Fibroblast of skin of scalp (primary cell): ENCODE measurements at regions not wholly inside any gene's neighbourhood (a gene's known extent, or its start where the extent isn't known, plus 50 kb on each side); places are given as distances from the start of the nearest gene placed in this dataset.

ENCODE experiments used
- DNase-seq: peaks from one replicate; pipeline ENCODE4 v3.0.0-alpha.2; 2013

DNA sequence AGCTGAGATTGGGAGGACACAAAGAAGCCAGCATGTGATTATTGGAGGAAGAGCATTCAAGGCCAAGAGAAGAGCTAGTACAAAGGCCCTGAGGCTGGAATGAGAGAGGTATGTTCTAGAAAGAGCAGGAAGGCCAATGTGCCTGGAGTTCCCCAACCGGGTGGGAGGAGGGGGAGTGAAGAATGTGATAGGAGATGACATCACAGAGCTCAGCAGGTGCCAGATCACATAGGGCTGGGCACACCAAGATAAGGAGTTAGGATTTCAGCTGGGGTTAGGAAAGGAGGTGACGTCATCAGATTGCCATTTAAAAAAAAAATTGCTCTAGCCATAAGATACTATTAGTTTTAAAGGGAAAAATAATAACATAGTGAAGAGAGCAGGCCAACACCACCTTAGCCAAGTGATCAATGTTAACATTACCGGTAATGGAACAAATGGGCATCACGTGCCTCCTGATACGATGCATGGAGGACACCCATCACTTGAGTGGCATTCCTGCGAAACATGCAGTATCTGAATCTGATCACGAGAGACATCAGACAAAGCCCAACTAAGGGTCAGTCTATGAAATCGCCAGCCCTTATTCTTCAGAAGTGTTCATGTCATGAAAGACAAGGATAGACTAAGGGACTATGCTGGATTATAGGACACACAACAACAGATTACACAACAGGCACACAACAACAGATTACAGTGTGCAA, 344.3 kb downstream of the BCOR start:
- no peak for DNase-seq

DNA sequence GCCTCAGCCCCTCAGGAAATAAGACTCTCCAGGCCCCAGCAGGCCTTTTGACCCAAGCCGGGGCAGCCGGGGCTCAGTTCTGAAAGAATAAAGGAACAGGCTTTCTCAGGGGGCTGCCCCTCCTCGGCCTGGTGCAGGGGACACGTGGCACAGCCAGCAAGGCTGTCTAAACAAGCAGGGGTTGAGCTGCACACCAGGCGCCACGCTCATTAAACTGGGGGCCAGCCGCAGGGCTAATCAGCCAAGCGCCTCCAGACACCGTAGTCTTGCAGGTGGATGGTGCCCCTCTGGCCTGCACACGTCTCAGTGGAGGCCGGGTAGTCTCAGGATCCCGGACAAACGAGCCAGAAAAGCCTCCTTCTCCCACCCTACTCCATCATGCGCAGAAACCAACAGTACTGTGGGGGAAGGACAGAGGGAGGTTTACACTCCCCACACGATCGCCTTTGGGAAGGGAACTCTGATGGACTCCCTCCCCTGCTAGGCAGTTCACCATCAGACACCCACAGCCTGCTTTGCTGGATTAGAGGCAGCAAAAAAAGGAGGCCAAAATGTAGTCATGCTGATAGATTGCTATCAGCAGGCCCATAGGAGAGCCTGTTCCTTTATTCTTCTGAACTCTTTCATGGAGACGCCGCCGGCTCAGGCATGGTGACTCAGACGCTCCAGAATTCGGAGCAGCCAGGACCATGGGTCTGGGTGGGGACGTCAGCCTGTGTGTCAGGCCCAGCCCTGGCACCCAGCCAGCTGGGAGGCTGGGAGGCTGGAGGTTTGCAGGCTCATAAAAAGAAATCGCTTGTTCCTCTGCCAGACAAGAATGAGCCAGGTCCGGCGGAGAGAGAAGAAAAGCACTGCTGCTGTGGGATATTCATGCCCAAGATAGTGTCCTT, 342.4 kb downstream of the BCOR start:
- peak; percentile 95 for DNase-seq

- no peak for DNase-seq
These were observed 341.5 kb downstream of the BCOR start for GRCh38 chrX:39756086-39756883.

DNA sequence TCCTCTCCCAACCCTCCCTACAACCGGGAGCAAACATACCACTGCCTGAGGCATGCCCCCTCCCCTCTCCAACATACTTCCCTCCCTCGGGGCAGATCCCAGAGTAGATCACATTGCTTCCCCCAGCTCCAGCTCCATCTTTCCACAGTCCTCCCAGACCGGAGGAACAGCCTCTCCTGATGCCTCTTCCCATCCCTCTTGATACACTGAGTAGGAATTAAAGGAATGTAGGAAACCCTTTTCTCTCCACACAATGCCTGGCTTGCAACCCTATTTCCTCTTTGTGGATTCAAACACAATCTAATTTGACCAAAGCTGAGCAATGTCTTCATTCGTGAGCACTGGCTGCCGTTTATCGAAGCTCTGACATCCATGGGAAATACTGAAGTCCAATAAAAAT, 339.8 kb downstream of the BCOR start:
- DNase-seq = peak; percentile 87

- no peak for DNase-seq
These were observed 338.8 kb downstream of the BCOR start for GRCh38 chrX:39758791-39759525.

GRCh38 chrX:39759526-39760224, 338.1 kb downstream of the BCOR start:
- peak; percentile 86 for DNase-seq

DNA sequence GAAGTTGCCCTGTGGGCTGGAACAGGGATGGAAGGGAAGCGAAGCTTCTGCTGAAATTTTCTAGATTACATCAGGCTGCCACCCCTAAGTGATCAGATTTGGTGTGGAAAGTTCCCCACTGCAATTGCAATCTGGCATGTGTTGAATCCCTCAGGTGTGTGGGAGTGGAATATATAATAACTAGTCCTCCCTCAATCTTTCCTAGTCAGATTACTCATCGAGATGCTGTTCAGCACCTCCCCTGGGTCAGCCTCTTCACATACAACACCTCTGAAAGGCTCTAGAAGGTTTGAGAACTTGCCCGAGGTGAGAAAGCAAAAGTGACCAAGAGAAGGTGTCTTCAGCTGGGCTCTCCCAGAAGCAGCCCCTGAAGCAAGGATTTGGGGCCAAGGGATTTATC, 336.8 kb downstream of the BCOR start:
- no peak for DNase-seq

DNA sequence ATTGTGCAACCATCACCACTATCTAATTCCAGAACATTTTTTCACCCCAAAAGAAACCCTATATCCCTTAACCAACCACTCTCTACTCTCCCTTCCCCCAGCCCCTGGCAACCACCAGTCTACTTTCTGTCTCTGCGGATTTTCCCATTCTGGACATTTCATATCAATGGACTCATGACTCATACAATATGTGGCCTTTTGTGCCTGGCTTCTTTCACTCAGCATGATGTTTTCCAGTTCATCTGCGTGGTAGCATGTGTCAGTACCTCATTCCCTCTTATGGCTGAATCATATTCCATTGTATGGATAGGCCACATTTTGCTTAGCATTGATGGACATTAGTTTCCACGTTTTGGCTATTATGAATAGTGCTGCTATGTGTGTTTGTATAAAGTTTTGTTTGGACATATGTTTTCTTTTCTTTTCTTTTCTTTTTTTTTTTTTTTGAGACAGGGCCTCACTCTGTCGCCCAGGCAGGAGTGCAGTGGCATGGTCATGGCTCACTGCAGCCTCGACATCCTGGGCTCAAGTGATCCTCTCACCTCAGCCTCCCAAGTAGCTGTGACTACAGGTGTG, 335.4 kb downstream of the BCOR start:
- peak; percentile 56 for DNase-seq

- peak; percentile 33 for DNase-seq
These were observed 333.3 kb downstream of the BCOR start for GRCh38 chrX:39764441-39764914.

- no peak for DNase-seq
These were observed 332.4 kb downstream of the BCOR start for GRCh38 chrX:39765327-39765726.

- DNase-seq = no peak
These were observed 331.6 kb downstream of the BCOR start for GRCh38 chrX:39766085-39766726.

- no peak for DNase-seq
These were observed 330.9 kb downstream of the BCOR start for GRCh38 chrX:39766855-39767254.

- no peak for DNase-seq
These were observed 330.3 kb downstream of the BCOR start for GRCh38 chrX:39767446-39767845.

GRCh38 chrX:39769748-39770147, 328.0 kb downstream of the BCOR start:
- no peak for DNase-seq

DNA sequence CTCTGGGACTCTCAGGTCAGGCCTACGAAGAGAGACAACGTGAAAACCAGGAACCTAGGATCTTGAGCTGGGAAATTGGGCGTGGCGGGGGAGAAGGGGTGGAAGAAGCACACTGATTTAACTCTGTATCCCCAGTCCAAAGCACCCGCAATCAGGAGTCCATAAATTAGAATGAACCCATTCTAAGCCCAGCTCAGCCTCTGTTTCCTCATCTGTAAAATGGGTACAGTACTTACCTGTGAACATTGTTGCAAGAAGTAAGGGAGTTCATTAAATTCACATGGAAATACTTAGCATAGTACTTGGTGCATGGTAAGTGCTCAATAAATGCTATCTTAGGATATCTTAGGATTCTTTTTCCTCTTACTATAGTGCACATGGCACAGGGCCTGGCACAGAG, 326.7 kb downstream of the BCOR start:
- DNase-seq = no peak

DNA sequence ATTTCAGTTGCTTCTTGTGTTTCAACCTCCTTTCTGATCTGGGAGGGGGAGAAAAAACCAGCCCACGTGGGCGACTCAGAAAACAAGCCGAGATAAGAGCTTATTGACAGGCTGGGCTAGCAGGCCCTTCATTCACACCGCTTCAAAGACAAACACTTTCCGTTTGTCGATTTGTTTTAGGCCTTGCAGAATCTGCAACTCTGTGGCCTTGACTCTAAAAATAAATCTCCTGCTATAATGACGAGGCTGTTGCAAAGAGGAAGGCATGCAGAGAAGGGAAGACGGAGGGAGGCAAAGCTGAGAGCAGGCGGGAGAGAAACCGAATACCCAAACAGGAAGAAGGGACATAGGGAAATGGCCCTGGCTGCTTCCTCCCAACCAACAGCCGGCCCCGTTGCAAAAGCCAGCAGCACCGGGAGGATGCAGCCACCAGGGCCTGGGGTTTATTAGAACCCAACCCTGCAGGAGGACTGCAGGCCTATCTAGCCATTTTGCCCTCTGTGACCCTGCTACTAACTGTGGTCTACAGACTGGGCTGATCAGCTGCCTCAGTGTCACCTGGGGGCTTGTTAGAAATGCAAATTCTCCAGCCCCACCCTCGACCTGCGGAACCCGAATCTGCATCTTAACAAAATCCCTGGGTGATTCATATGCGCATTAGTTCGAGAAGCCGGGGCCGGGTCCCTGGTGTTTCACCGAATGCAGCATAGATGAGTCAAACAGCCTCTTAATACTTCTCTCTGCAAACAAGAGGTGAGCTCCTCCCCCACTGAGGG, 325.5 kb downstream of the BCOR start:
- no peak for DNase-seq

DNA sequence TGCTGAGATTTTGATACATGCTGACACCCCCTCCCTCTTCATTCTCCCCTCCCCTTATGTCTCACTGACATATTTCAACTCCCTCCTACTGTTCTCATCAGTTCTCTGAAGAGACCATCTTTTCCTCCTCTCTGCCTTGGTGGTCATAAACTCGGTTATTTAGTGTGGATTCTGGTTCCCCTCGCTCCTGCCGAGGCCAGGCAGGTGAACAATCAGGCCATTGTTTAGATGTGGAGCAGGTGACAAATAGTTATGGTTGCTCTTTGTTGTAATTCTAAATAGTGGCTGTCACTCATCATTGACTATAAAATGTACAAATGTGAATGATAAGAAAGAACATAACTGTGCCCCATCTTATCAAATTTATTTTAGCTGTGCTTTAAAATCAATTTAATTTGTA, 324.6 kb downstream of the BCOR start:
- no peak for DNase-seq

GRCh38 chrX:39773923-39774773, 323.6 kb downstream of the BCOR start:
- DNase-seq = no peak

DNA sequence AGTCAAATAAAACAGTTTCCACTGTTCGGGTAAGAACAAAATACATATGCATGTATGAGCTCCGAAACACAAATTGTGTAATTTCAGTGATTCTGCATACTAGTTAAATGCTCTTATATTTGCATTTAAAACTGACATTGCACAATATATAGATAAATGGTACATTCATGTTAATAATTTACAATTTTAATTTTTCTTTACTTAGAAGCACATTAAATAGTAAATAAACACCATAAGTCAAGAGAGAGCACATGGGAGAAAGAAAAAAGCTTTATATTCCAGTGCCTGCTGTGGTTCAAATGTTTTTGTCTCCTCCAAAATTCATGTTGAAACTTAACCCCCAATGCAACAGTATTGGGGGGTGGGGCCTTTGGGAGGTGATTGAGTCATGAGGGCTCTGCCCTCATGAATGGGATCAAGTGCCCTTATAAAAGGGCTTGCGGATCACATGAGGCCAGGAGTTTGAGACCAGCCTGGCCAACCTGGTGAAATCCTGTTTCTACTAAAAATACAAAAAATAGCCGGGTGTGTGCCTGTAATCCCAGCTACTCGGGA, 322.9 kb downstream of the BCOR start:
- DNase-seq = no peak
